Fibroblast of mammary gland (primary cell): ENCODE measurements at regions not wholly inside any gene's neighbourhood (a gene's known extent, or its start where the extent isn't known, plus 50 kb on each side); places are given as distances from the start of the nearest gene placed in this dataset.

Experiments used
- DNase-seq: peaks from one replicate; pipeline ENCODE4 v3.0.0-alpha.2; 2010; ENCODE audit warnings: low read depth
- H3K4me3 ChIP-seq: 2 replicates; pipeline ENCODE4 v1.5.1; 2011; ENCODE audit warnings: low read depth, mild to moderate bottlenecking, low read length, moderate library complexity; ENCODE audit not compliant: control insufficient read depth
- CTCF ChIP-seq: conservative IDR thresholded peaks from 2 replicates; pipeline ENCODE4 v1.5.1; 2011; ENCODE audit warnings: low read depth, low read length, inconsistent platforms; ENCODE audit not compliant: control insufficient read depth, insufficient read depth

- no peak for DNase-seq
- H3K4me3 ChIP-seq, result no peak overlapping the region
- TF ChIP-seq CTCF, result no peak
Measured at GRCh38 chr3:135558150-135558783, 407.3 kb upstream of the PPP2R3A start.

GRCh38 chr3:135558906-135559305 is 406.6 kb upstream of the PPP2R3A start:
- no peak overlapping the region for H3K4me3 ChIP-seq
- peak; percentile 12 for DNase-seq
- no peak for TF ChIP-seq CTCF

GRCh38 chr3:135559802-135560201 is 405.7 kb upstream of the PPP2R3A start:
- no peak for DNase-seq
- TF ChIP-seq CTCF, result no peak
- H3K4me3 ChIP-seq, result no peak overlapping the region

GRCh38 chr3:135560847-135561246 is 404.7 kb upstream of the PPP2R3A start:
- H3K4me3 ChIP-seq, result no peak overlapping the region
- TF ChIP-seq CTCF, result no peak

GRCh38 chr3:135564696-135565095 is 400.8 kb upstream of the PPP2R3A start:
- no peak for DNase-seq
- no peak for TF ChIP-seq CTCF
- H3K4me3 ChIP-seq, result no peak overlapping the region

More at GRCh38 chr3:135560847-135561246, 404.7 kb upstream of the PPP2R3A start:
- no peak for DNase-seq

GRCh38 chr3:135565546-135565945 is 400.0 kb upstream of the PPP2R3A start:
- TF ChIP-seq CTCF, result no peak
- DNase-seq, result peak; percentile 5
- no peak overlapping the region for H3K4me3 ChIP-seq

- no peak for DNase-seq
- no peak overlapping the region for H3K4me3 ChIP-seq
- TF ChIP-seq CTCF, result no peak
Measured at GRCh38 chr3:135567223-135567622, 398.3 kb upstream of the PPP2R3A start.
